OCI-LY1 (cell line): ENCODE measurements at regions not wholly inside any gene's neighbourhood (a gene's known extent, or its start where the extent isn't known, plus 50 kb on each side); places are given as distances from the start of the nearest gene placed in this dataset.

Experiments used
- H2AFZ ChIP-seq: fragments of 200-600 bp; sonication (generic), shearing (Covaris generic); 2 replicates; pipeline ENCODE4 v1.6.0; 2014; ENCODE audit warnings: antibody characterized with exemption, mild to moderate bottlenecking, low read length
- H3F3A ChIP-seq: fragments of 200-600 bp; sonication (generic), shearing (Covaris generic); 2 replicates; pipeline ENCODE4 v1.6.0; 2014; ENCODE audit warnings: mild to moderate bottlenecking, antibody characterized with exemption, low read length, moderate library complexity; ENCODE audit not compliant: insufficient read depth
- H3K27ac ChIP-seq: fragments of 200-600 bp; sonication (generic); 2 replicates; pipeline ENCODE4 v1.5.1; 2014; ENCODE audit warnings: low read length, mixed run types, mild to moderate bottlenecking, low read depth; ENCODE audit not compliant: poor library complexity, severe bottlenecking
- H3K27me3 ChIP-seq: fragments of 200-600 bp; sonication (generic); 2 replicates; pipeline ENCODE4 v1.6.0; 2014; ENCODE audit warnings: antibody characterized with exemption, mild to moderate bottlenecking, low read length, moderate library complexity; ENCODE audit not compliant: insufficient read depth
- H3K36me3 ChIP-seq: fragments of 200-600 bp; sonication (generic); 2 replicates; pipeline ENCODE4 v1.6.1; 2014; ENCODE audit warnings: mild to moderate bottlenecking, antibody characterized with exemption, low read length, moderate library complexity, mixed read lengths; ENCODE audit not compliant: insufficient read depth
- H3K4me1 ChIP-seq: fragments of 200-600 bp; sonication (generic); 2 replicates; pipeline ENCODE4 v1.5.1; 2014; ENCODE audit warnings: mild to moderate bottlenecking, low read length, moderate library complexity; ENCODE audit not compliant: insufficient read depth, severe bottlenecking
- H3K4me2 ChIP-seq: fragments of 200-600 bp; sonication (generic), shearing (Covaris generic); 2 replicates; pipeline ENCODE4 v1.6.1; 2014; ENCODE audit warnings: low read length
- H3K4me3 ChIP-seq: fragments of 200-600 bp; sonication (generic); 2 replicates; pipeline ENCODE4 v1.5.1; 2014; ENCODE audit warnings: low read length, low read depth, mild to moderate bottlenecking, mixed read lengths; ENCODE audit not compliant: poor library complexity, severe bottlenecking
- H3K79me2 ChIP-seq: fragments of 200-600 bp; shearing (Covaris generic); 2 replicates; pipeline ENCODE4 v1.6.1; 2016; ENCODE audit warnings: mixed run types, low read length, mixed read lengths; ENCODE audit not compliant: insufficient read depth
- H3K9ac ChIP-seq: fragments of 200-600 bp; sonication (generic), shearing (Covaris generic); 2 replicates; pipeline ENCODE4 v1.6.1; 2014; ENCODE audit warnings: mild to moderate bottlenecking, low read length, mixed read lengths
- H3K9me2 ChIP-seq: fragments of 200-600 bp; sonication (generic), shearing (Covaris generic); 2 replicates; pipeline ENCODE4 v1.6.1; 2014; ENCODE audit warnings: low read depth, mild to moderate bottlenecking, low read length, mixed read lengths
- H3K9me3 ChIP-seq: fragments of 200-600 bp; shearing (Covaris generic); 2 replicates; pipeline ENCODE4 v1.6.1; 2014; ENCODE audit warnings: low read length, mixed read lengths
- H4K20me1 ChIP-seq: fragments of 200-600 bp; sonication (generic), shearing (Covaris generic); 2 replicates; pipeline ENCODE4 v1.6.0; 2016; ENCODE audit warnings: mild to moderate bottlenecking, low read length; ENCODE audit not compliant: insufficient read depth
- CTCF ChIP-seq: fragments of 200-600 bp; sonication (generic), shearing (Covaris generic); IDR thresholded peaks from 2 replicates; pipeline ENCODE4 v1.5.1; 2017; ENCODE audit warnings: mild to moderate bottlenecking, antibody characterized with exemption, low read length, moderate library complexity, mixed read lengths
- EZH2 ChIP-seq: fragments of 200-600 bp; sonication (generic), shearing (Covaris generic); IDR thresholded peaks from 2 replicates; pipeline ENCODE4 v1.8.0; 2017; ENCODE audit warnings: borderline replicate concordance, mixed run types, mild to moderate bottlenecking, antibody characterized with exemption, low read length, moderate library complexity, mixed read lengths

- H3K9me2 ChIP-seq, result no peaks in the 10 kb centered on the region
- no peak overlapping the region for H2AFZ ChIP-seq
- no peak overlapping the region for H3K27ac ChIP-seq
- TF ChIP-seq EZH2 (no peak), CTCF (no peak)
- H3F3A ChIP-seq, result no peaks in the 10 kb centered on the region
- H3K9ac ChIP-seq, result no peak overlapping the region
- no peaks in the 10 kb centered on the region for H3K9me3 ChIP-seq
- no peaks in the 10 kb centered on the region for H3K36me3 ChIP-seq
- no peak overlapping the region for H3K4me3 ChIP-seq
- no peaks in the 10 kb centered on the region for H4K20me1 ChIP-seq
- H3K4me2 ChIP-seq, result no peak overlapping the region
- H3K27me3 ChIP-seq, result peaks cover 5% of the 10 kb centered on the region; the same call in 1 of the 2 replicates
- no peaks in the 10 kb centered on the region for H3K4me1 ChIP-seq
- no peaks in the 10 kb centered on the region for H3K79me2 ChIP-seq
These were observed 399.9 kb downstream of the CDH26 start for GRCh38 chr20:60358101-60358500.

- H3K4me3 ChIP-seq, result no peak overlapping the region
- no peaks in the 10 kb centered on the region for H3K36me3 ChIP-seq
- peaks cover 5% of the 10 kb centered on the region; the same call in 1 of the 2 replicates for H3K27me3 ChIP-seq
- H4K20me1 ChIP-seq, result no peaks in the 10 kb centered on the region
- H3K9ac ChIP-seq, result no peak overlapping the region
- H3K4me2 ChIP-seq, result no peak overlapping the region
- no peak overlapping the region for H2AFZ ChIP-seq
- no peak for TF ChIP-seq CTCF
- no peak for TF ChIP-seq EZH2
- no peaks in the 10 kb centered on the region for H3K9me3 ChIP-seq
- H3K9me2 ChIP-seq, result no peaks in the 10 kb centered on the region
- no peaks in the 10 kb centered on the region for H3F3A ChIP-seq
- H3K79me2 ChIP-seq, result no peaks in the 10 kb centered on the region
- H3K4me1 ChIP-seq, result no peaks in the 10 kb centered on the region
- no peak overlapping the region for H3K27ac ChIP-seq
These were observed 400.8 kb downstream of the CDH26 start for GRCh38 chr20:60359010-60359409.

GRCh38 chr20:60361761-60362395, 403.7 kb downstream of the CDH26 start:
- no peaks in the 10 kb centered on the region for H3K79me2 ChIP-seq
- no peak overlapping the region for H3K27ac ChIP-seq
- H3K9me2 ChIP-seq, result no peaks in the 10 kb centered on the region
- no peaks in the 10 kb centered on the region for H4K20me1 ChIP-seq
- no peaks in the 10 kb centered on the region for H3K4me1 ChIP-seq
- no peaks in the 10 kb centered on the region for H3K36me3 ChIP-seq
- H3K9ac ChIP-seq, result no peak overlapping the region
- no peak overlapping the region for H2AFZ ChIP-seq
- peaks cover 5% of the 10 kb centered on the region; the same call in 1 of the 2 replicates for H3K27me3 ChIP-seq
- no peak overlapping the region for H3K4me3 ChIP-seq
- no peak for TF ChIP-seq EZH2
- no peak for TF ChIP-seq CTCF
- H3K4me2 ChIP-seq, result no peak overlapping the region
- no peaks in the 10 kb centered on the region for H3F3A ChIP-seq
- no peaks in the 10 kb centered on the region for H3K9me3 ChIP-seq
